Stimulated activated CD8-positive, alpha-beta memory T cell treated with anti-CD3 and anti-CD28 coated beads, Interleukin-4, amount 100 ng/mL, for 24 hours (primary cell): ENCODE measurements at regions not wholly inside any gene's neighbourhood (a gene's known extent, or its start where the extent isn't known, plus 50 kb on each side); places are given as distances from the start of the nearest gene placed in this dataset.
A peak's percentile ranks its signal among the peaks of the same experiment; 100 is the strongest.

Experiments
- DNase-seq: peaks from one replicate; pipeline ENCODE4 v3.0.0-alpha.2; 2020; ENCODE audit warnings: low read depth

DNA sequence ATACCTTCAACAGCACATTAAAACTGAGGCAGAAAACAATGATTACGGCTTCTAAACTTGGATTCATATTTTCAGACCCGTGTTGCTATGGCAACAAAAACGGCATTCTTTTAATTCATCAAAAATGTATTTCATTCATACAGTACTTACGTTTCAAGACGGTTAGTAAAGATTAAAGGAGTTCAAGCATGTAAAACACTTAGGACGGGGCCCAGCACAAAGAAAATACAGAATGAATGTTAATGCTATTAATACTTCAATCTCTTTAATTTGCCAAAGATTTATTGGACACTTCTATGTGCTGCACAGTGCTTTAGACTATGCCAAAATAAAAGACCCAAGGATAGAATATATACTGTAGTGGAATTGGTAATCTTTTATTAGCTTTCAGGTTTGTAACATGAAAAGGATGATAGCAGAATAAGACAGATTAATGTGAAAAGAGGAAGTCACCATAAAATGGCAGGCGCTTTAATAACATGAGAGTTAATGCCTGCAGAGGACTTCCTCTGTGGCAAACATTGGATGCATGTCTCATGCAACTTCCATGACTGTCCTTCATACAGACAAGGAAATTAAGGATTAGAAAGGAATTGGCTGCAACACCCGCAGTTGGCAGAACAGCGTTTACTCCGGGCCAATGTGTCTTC is 201.6 kb upstream of the KLF6 start:
- DNase-seq = no peak

- DNase-seq = no peak
Observed at GRCh38 chr10:3982746-3983442, 197.9 kb upstream of the KLF6 start.

GRCh38 chr10:3981300-3981699 is 196.3 kb upstream of the KLF6 start:
- DNase-seq = no peak

GRCh38 chr10:3980660-3981059 is 195.7 kb upstream of the KLF6 start:
- no peak for DNase-seq

DNA sequence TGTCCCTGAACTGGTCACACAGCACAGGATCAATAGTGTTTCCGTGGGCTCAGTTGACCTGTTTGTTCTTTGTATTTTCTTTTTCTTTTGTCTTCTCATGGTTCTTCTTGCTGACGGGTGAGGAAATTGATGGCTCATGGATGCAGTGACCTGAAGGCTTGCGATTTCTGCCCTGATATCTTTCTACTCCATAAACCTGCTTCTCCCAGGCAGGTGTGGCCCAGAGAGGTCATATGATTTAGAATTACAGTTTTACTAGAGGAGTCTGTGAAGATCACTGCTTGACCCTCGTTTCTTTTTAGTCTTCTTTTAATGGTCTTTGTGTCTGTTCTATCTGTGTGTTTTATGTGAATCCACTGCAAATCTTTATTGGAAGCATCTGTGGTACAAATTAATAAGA is 195.1 kb upstream of the KLF6 start:
- no peak for DNase-seq

- no peak for DNase-seq
Observed at GRCh38 chr10:3978761-3979160, 193.8 kb upstream of the KLF6 start.

DNA sequence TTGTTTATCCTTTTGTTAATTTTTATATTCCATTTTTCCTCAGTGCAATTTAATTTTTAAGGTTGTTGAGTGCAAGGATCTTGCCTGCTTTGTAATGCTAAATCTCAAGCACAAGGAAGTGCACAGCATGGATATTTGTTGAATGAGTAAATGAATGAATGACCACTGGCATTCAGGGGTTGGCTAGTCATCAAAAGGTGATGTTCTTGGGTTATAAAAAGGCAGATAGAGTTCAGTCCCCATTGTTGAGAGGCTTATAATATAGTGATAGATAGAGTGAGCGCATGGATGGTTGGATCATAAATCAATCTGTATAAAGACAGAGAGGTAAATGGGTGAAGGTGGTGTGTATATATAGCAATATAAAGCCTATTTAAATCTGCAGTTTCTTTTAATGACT is 193.2 kb upstream of the KLF6 start:
- no peak for DNase-seq

DNA sequence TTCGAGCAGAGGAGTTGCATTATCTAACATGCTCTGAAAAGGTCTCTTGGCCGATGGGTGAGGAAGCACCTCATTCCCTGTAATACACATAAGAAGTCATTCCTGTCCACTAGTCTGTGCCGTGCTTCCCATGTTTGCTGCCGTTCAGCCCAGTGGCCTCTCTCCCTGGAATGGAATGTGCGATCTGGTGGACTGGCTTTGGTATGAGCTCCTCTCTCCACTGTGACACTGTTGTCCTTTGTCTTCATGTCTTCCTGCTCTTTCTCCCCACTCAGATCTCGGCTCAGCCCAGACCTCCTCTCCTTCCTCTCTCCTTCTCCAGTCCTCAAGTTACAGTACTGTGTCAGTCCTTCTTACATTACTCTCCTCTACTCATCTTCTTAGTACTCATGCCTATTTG is 192.8 kb upstream of the KLF6 start:
- DNase-seq = no peak

GRCh38 chr10:3976718-3977117 is 191.7 kb upstream of the KLF6 start:
- DNase-seq = no peak

DNA sequence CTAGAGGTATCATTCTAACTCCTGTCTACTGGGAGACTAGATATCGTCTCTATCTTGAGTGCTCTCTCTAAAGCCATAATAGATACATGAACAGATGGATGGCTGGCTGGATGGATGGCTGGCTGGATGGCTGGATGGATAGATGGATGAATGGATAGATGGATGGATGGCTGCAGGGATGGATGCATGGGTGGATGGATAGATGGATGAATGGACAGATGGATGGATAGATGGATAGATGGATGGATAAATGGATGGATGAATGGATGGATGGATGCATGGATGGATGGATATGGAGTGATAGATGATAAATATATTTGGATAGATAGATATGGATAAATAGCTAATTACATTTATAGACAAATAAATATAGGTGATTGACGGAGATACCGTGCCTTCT is 191.2 kb upstream of the KLF6 start:
- no peak for DNase-seq

DNA sequence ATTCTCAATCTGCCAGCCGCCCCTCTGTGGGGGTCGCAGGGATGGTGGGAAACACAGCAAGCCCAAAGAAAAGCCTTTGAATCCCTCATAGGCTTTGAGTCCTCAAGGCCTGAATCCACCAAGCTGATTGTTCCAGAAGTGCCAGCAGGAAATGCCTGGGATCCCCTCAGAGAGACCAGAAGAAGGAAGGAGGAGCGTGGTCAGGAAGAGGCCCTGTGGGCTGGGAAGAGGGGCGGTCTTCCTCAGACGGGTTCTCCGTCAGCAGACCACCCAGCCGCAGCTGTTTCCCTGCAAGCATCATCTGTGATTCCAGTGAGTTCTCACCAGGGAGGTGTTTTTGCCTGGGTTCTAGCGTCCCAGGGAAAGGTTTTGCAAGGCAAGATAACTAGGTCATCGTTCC is 190.0 kb upstream of the KLF6 start:
- DNase-seq = no peak

DNA sequence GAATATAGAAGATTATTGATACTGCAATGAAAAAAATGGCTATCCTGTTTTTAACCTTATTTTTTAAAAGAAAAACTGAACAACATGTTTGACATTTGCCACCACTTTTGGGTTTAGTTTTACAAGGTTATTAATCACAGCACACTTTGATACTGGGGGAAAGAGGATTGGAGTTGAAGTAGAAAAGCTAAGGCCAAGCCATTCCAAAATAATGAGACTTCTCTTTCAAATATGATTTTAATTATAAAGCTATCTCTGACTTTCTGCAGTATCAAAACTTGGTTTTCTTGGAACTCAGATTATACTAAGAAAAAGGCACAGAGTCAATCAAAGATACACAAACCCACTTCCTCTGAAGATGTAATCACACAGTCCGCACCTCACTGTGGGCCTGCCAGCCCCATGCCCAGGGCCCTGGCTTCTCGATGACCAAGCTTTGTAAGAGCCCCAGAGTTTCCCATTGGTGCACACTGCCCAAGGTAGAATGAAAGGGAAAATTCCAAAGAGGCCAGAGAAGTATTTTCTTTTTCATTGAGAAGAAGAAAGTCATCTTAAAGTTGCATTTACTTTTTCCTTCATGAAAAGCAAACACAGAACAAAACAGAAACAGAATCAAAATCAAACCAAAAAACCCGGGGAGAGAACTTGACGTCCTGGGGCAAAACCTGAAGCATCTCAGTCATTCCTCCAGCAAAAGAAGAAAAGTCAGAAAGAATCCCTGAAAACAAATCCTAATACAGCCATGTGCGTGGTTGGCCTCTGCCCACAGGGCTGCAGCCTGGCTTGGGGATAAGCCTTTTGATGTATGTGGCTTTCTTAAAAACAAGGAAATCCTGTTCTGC is 187.7 kb upstream of the KLF6 start:
- peak; percentile 8 for DNase-seq

DNA sequence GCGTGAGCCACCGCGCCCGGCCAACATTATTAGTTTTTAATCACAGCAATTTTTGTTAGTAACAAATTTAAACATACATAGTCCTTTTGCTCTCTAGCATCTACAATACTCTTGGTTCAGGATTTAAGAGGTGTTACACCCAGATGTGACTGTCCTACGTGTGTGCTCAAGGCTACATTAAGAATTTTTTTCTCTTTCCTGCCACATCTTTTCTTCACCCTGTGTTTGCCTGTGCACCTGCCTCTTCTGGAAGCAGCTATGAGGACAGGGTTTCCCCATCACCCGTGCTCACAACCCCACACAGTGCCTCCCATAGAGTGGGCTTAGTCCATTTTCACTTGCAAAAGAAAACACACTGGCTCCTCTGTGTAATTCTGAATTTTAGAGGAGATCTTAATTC is 186.7 kb upstream of the KLF6 start:
- DNase-seq = no peak

DNA sequence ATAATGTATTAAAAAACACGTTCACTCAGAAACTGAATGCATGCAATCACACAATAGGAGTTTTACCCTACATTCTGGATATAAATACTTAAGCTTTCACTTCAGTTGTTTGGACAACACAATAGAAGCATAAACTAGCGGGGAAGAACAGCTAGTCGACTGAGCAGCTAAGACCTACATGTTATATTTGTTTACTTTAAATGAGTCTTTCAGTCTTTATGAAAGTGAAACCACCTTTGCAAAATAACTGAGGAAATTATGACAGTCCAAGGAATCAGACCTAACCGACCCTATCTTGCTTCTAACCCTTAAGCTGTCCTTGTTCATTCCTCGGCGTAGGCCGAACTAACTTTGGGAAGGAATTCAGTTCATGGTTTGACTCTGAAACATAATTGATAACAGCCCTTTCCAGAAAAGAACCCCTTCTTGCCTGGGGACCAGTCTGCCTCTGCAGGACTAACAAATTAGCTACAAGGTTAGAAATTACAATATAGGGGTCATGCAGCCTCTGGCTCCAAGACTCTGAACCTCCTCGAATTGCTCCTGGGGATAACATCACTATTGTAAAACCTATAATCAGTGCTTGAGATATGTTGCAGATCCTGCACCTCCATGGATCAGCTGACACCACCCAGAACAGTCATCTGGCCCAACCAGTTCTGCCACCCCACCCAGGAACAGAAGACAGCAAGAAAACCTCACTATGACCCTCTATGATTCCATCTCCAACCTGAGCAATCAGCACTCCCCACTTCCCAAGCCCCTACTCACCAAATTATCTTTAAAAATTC is 185.1 kb upstream of the KLF6 start:
- no peak for DNase-seq

DNA sequence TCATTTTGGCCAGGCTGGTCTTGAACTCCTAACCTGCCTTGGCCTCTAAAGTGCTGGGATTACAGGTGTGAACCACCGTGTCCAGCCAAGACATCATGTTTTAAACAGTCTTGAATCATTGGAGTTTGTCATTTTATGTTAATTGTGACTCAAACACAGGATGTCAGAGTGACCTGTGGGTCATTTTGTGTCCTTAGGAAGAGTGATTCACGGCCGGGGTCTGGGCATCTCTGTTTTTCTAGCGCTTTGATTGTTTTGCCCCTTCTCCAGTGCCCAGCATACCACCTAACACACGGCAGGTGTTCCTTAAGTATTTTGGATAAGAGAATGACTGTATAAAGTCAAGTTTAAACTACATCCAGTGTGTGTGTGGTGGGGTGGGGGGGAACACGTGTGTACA is 183.7 kb upstream of the KLF6 start:
- no peak for DNase-seq

- DNase-seq = no peak
Observed at GRCh38 chr10:3964516-3964915, 179.5 kb upstream of the KLF6 start.

DNA sequence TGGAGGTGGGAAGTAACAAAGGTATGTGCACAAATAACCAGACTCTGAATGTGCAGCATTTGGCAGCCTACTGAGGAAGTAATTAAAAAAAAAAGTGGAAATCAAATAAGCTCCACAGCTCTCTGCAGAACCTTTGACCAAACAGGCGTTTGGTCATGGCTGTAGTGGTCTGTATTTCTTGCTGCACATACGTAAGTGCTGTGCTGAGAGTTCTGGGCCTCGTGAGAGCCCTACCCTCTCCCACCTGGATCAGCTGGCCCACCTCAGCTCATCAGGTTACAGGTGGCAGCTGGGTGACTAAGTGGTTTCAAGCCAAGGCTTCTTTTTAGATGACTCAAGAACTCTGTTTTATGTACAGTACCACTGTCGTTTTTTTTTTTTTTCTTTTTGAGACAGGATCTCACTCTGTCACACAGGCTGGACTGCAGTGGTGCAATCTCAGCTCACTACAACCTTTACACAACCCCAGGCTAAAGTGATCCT is 178.2 kb upstream of the KLF6 start:
- no peak for DNase-seq

- peak; percentile 20 for DNase-seq
Observed at GRCh38 chr10:3961082-3961481, 176.1 kb upstream of the KLF6 start.

DNA sequence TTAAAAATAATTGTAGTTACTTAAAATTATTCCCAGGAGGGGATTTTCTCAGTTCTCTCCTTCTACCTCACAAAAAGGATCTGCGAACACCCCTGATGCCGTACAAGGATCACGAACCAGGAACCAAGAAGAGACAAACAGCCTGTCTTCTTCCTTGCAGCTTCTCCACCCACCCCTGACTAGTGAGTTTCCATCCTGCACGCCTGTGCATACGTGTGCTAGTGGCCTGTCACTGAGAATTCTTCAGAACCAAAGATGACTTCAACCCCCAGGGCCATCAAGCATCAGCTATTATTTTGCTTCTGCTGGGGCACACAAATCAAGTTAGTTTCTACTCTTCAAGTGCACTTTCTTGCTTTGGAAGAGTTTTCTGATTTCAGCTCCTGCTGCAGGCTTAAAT is 175.5 kb upstream of the KLF6 start:
- DNase-seq = no peak

DNA sequence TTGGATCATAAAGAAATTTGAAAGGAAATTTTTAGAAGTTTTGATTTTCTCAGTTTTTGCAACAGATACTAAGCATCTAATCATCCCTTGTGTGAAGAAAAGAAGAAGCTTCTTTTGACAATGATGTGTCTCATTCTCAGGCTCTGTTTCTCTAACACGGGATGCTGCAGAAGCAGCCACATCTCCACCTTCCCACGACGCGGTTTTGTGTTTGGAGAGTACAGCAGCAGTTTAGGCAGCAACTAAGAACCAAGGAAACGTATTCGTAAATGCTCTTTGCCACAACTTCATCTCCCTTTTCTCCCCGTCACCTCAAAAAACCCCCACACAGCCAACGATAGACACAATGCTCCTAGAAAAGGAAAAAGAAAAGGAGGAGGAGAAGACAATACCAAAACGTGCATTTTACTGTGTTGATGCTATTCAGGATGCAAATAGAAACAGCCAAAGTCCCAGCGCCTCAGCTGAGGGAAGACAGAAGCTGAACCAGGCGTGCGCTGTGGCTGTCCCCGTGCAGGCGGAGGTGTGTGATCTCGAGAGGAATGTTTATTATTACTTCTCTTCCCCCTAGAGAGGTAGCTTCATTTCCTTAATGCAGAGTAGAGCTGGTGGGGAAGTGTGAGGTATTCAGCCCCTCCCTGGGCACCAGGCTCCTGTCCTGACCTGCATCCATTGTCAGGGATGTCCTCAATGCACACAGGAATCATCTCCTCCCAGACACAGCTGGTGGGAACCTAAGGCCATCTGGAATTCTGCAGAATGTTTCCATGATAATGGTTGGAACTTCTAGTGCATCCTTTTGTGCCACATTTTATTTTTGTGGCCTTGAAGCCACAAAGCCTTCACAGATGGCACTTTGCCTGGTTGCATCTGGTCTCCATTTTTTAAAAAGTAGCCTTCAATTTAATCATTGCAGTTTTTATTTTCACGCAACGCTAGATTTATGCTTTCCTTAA is 174.6 kb upstream of the KLF6 start:
- DNase-seq = no peak

DNA sequence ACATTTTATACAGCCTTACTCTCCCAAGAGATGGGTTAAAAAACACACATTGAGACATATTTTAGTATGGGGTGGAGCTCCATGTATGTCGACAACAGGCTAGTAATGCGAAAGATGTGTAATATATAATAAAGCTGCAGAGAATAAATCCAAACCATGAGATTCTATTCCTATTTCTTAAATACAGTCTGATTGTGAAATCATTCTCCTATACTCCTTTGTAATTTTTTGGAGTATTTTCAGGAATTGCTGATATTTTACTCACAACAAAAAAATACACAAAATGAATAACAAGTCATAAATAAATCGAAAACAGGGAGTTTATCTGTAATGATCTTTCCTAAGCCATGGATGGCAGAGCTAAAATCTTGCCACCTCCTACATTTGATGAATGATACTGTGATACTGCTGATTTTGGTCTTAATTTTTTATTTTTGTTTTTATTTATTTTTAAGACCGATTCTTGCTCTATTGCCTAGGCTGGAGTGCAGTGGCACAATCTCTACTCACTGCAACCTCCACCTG is 173.5 kb upstream of the KLF6 start:
- no peak for DNase-seq
